PC-3 (cell line): ENCODE measurements at regions not wholly inside any gene's neighbourhood (a gene's known extent, or its start where the extent isn't known, plus 50 kb on each side); places are given as distances from the start of the nearest gene placed in this dataset.

Source experiments
- EZH2 ChIP-seq: fragments of 300-600 bp; sonication (generic); IDR thresholded peaks from one replicate; pipeline ENCODE4 v1.6.1; 2017; ENCODE audit warnings: antibody characterized with exemption, mild to moderate bottlenecking, low read length; ENCODE audit not compliant: unreplicated experiment
- EZH2phosphoT487 ChIP-seq: fragments of 300-600 bp; sonication (generic); IDR thresholded peaks from 2 replicates; pipeline ENCODE4 v1.6.1; 2018; ENCODE audit warnings: mild to moderate bottlenecking, antibody characterized with exemption, low read length, borderline replicate concordance
- TF ChIP-seq, protein P1 (sequence below): fragments of 300-600 bp; sonication (generic); conservative IDR thresholded peaks from 2 replicates; pipeline ENCODE4 v1.5.1; 2017; ENCODE audit warnings: antibody characterized with exemption, low read depth, mild to moderate bottlenecking, low read length

GRCh38 chr12:87182696-87183233, 846.4 kb downstream of the C12orf50 start:
- TF ChIP-seq, protein P1, sequence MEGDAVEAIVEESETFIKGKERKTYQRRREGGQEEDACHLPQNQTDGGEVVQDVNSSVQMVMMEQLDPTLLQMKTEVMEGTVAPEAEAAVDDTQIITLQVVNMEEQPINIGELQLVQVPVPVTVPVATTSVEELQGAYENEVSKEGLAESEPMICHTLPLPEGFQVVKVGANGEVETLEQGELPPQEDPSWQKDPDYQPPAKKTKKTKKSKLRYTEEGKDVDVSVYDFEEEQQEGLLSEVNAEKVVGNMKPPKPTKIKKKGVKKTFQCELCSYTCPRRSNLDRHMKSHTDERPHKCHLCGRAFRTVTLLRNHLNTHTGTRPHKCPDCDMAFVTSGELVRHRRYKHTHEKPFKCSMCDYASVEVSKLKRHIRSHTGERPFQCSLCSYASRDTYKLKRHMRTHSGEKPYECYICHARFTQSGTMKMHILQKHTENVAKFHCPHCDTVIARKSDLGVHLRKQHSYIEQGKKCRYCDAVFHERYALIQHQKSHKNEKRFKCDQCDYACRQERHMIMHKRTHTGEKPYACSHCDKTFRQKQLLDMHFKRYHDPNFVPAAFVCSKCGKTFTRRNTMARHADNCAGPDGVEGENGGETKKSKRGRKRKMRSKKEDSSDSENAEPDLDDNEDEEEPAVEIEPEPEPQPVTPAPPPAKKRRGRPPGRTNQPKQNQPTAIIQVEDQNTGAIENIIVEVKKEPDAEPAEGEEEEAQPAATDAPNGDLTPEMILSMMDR = no peak
- TF ChIP-seq EZH2phosphoT487 (no peak), EZH2 (no peak)
